ENCODE measurements at regions not wholly inside any gene's neighbourhood (a gene's known extent, or its start where the extent isn't known, plus 50 kb on each side); places are given as distances from the start of the nearest gene placed in this dataset.

DNA sequence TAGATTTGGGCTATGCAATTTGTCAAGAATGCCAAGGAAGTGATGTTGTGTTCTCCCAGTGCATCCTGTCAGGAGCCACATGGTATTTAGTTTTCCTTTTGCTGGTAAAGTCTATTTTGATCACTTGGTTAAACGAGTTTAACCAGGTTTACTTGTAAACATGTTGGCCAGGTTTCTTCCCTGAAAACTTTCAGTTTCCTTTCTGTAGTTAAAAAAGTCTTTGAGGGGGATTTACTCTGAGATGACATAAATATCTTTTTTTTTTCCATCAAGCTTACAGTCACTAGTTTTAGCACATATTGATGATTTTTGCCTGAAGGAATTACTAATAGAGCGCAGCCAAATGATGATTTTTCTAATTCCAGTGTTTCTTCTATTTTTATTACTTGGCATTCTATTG, 320.5 kb downstream of the PHF14 start:
- ChIA-PET POLR2A (no interaction called here), CTCF (no interaction called here)
- intact Hi-C loops (cut with micrococcal nuclease; ENCODE audit: unreplicated experiment) = no loop called here
- TF ChIP-seq TCF7L2 (IDR thresholded peaks at IDR 0.05; ENCODE audit: low read depth, low read length) (no peak), POLR2AphosphoS5 (IDR thresholded peaks at IDR 0.05; ENCODE audit: low read depth, low read length) (no peak), SIN3A (IDR thresholded peaks at IDR 0.05; ENCODE audit: borderline replicate concordance, insufficient read depth, low read depth, low read length) (no peak)
- TF ChIP-seq, protein P1, sequence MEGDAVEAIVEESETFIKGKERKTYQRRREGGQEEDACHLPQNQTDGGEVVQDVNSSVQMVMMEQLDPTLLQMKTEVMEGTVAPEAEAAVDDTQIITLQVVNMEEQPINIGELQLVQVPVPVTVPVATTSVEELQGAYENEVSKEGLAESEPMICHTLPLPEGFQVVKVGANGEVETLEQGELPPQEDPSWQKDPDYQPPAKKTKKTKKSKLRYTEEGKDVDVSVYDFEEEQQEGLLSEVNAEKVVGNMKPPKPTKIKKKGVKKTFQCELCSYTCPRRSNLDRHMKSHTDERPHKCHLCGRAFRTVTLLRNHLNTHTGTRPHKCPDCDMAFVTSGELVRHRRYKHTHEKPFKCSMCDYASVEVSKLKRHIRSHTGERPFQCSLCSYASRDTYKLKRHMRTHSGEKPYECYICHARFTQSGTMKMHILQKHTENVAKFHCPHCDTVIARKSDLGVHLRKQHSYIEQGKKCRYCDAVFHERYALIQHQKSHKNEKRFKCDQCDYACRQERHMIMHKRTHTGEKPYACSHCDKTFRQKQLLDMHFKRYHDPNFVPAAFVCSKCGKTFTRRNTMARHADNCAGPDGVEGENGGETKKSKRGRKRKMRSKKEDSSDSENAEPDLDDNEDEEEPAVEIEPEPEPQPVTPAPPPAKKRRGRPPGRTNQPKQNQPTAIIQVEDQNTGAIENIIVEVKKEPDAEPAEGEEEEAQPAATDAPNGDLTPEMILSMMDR (IDR thresholded peaks at IDR 0.05) = no peak
- TF ChIP-seq, protein P2, sequence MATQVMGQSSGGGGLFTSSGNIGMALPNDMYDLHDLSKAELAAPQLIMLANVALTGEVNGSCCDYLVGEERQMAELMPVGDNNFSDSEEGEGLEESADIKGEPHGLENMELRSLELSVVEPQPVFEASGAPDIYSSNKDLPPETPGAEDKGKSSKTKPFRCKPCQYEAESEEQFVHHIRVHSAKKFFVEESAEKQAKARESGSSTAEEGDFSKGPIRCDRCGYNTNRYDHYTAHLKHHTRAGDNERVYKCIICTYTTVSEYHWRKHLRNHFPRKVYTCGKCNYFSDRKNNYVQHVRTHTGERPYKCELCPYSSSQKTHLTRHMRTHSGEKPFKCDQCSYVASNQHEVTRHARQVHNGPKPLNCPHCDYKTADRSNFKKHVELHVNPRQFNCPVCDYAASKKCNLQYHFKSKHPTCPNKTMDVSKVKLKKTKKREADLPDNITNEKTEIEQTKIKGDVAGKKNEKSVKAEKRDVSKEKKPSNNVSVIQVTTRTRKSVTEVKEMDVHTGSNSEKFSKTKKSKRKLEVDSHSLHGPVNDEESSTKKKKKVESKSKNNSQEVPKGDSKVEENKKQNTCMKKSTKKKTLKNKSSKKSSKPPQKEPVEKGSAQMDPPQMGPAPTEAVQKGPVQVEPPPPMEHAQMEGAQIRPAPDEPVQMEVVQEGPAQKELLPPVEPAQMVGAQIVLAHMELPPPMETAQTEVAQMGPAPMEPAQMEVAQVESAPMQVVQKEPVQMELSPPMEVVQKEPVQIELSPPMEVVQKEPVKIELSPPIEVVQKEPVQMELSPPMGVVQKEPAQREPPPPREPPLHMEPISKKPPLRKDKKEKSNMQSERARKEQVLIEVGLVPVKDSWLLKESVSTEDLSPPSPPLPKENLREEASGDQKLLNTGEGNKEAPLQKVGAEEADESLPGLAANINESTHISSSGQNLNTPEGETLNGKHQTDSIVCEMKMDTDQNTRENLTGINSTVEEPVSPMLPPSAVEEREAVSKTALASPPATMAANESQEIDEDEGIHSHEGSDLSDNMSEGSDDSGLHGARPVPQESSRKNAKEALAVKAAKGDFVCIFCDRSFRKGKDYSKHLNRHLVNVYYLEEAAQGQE (IDR thresholded peaks at IDR 0.05; ENCODE audit: insufficient read depth in 1 of 2, low read depth in 2 of 2, low read length in 1 of 2) = no peak
- no TSS peak for BruUV-seq (replicated peaks)
- no peak for DNase-seq (ENCODE audit: low read depth, low spot score)
- Histone ChIP-seq H3K36me3 (ENCODE audit: control insufficient read depth, insufficient read depth, low read length) (no peaks in the 10 kb centered on the region), H3K4me3 (ENCODE audit: low read depth in 2 of 2, low read length in 2 of 2) (no peak overlapping the region), H3K27ac (ENCODE audit: low read length) (no peak overlapping the region), H3K9me3 (ENCODE audit: control insufficient read depth, insufficient read depth, low read depth, low read length) (no peaks in the 10 kb centered on the region), H3K4me1 (ENCODE audit: control insufficient read depth, insufficient read depth, low read length) (no peaks in the 10 kb centered on the region), H3K27me3 (ENCODE audit: control insufficient read depth, insufficient read depth, low read length) (peaks cover 9% of the 10 kb centered on the region)
- no peak for ATAC-seq
- in situ Hi-C loops (cut with HindIII; ENCODE audit: low pct_unique_long_range_greater_than_20kb, low sequenced_read_pairs) = no loop called here

DNA sequence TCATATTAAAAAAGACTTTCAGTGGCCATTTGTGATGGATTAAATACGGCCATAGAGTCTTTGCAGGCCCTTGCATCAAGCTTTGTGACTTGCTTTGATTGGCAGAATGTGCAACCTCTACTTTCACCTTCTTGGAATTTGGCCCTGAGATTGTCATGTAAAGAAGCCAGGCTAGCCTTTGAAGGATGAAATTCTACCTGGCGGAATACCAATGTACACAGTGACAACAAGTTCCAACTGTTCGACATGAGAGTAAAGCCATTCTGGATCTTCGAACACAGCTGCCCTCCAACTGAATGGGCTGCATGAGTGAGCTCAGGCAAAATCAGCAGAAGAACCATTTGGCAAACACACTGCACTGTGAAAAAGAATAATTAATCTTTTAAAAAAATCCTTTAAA, 321.3 kb downstream of the PHF14 start:
- Histone ChIP-seq H3K4me3 (ENCODE audit: low read depth in 2 of 2, low read length in 2 of 2) (no peak overlapping the region), H3K36me3 (ENCODE audit: control insufficient read depth, insufficient read depth, low read length) (no peaks in the 10 kb centered on the region), H3K4me1 (ENCODE audit: control insufficient read depth, insufficient read depth, low read length) (no peaks in the 10 kb centered on the region), H3K27me3 (ENCODE audit: control insufficient read depth, insufficient read depth, low read length) (peaks cover 7% of the 10 kb centered on the region), H3K9me3 (ENCODE audit: control insufficient read depth, insufficient read depth, low read depth, low read length) (no peaks in the 10 kb centered on the region), H3K27ac (ENCODE audit: low read length) (no peak overlapping the region)
- no TSS peak for BruUV-seq (replicated peaks)
- ChIA-PET POLR2A (no interaction called here), CTCF (no interaction called here)
- DNase-seq (ENCODE audit: low read depth, low spot score) (no peak), ATAC-seq (no peak)
- TF ChIP-seq SIN3A (IDR thresholded peaks at IDR 0.05; ENCODE audit: borderline replicate concordance, insufficient read depth, low read depth, low read length) = no peak
- TF ChIP-seq, protein P2 (IDR thresholded peaks at IDR 0.05; ENCODE audit: insufficient read depth in 1 of 2, low read depth in 2 of 2, low read length in 1 of 2) = no peak
- TF ChIP-seq TCF7L2 (IDR thresholded peaks at IDR 0.05; ENCODE audit: low read depth, low read length) = no peak
- TF ChIP-seq POLR2AphosphoS5 (IDR thresholded peaks at IDR 0.05; ENCODE audit: low read depth, low read length) = no peak
- TF ChIP-seq, protein P1 (IDR thresholded peaks at IDR 0.05) = no peak
- in situ Hi-C loops (cut with HindIII; ENCODE audit: low pct_unique_long_range_greater_than_20kb, low sequenced_read_pairs) (no loop called here), intact Hi-C loops (cut with micrococcal nuclease; ENCODE audit: unreplicated experiment) (no loop called here)

Data from Panc1 (cell line).